DND-41 (cell line): ENCODE measurements at regions not wholly inside any gene's neighbourhood (a gene's known extent, or its start where the extent isn't known, plus 50 kb on each side); places are given as distances from the start of the nearest gene placed in this dataset.

Experiments used
- EZH2 ChIP-seq: IDR thresholded peaks from 3 replicates; pipeline ENCODE4 v1.6.1; 2012; ENCODE audit warnings: borderline replicate concordance, low read depth, mild to moderate bottlenecking, moderate library complexity, low read length, inconsistent platforms; ENCODE audit not compliant: severe bottlenecking
- TF ChIP-seq, protein P1 (sequence below): IDR thresholded peaks from 2 replicates; pipeline ENCODE4 v1.5.1; 2012; ENCODE audit warnings: borderline replicate concordance, low read length, moderate library complexity, mild to moderate bottlenecking; ENCODE audit not compliant: poor library complexity, severe bottlenecking; ENCODE audit errors: extremely low read depth

DNA sequence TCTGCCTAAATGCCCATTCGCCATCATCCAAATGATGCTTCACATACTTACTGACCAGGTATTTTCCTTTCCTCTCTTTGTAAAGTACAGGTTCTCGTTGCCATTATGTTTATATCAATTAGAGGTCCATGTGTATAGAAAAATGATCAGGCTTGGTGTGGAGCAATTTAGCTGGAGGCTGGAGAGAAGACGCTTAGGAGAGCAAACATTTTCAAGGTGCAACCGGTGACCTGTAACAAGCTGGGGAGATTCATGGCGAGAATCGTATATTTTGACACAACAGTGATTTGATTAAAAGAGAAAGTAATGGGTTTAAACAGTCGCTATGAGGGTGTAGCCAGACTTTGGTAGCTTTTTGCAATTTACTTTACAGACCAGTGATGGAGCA, 170.9 kb upstream of the TBCA start:
- TF ChIP-seq, protein P1, sequence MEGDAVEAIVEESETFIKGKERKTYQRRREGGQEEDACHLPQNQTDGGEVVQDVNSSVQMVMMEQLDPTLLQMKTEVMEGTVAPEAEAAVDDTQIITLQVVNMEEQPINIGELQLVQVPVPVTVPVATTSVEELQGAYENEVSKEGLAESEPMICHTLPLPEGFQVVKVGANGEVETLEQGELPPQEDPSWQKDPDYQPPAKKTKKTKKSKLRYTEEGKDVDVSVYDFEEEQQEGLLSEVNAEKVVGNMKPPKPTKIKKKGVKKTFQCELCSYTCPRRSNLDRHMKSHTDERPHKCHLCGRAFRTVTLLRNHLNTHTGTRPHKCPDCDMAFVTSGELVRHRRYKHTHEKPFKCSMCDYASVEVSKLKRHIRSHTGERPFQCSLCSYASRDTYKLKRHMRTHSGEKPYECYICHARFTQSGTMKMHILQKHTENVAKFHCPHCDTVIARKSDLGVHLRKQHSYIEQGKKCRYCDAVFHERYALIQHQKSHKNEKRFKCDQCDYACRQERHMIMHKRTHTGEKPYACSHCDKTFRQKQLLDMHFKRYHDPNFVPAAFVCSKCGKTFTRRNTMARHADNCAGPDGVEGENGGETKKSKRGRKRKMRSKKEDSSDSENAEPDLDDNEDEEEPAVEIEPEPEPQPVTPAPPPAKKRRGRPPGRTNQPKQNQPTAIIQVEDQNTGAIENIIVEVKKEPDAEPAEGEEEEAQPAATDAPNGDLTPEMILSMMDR = no peak
- TF ChIP-seq EZH2 = no peak
